Natural killer cell (primary cell): ENCODE measurements at regions not wholly inside any gene's neighbourhood (a gene's known extent, or its start where the extent isn't known, plus 50 kb on each side); places are given as distances from the start of the nearest gene placed in this dataset.

ENCODE experiments used
- ATAC-seq, 3 donors: fragments of 150-1000 bp in 2 of 3; fragments of 200-7000 bp in 1 of 3; cut with Tn5 transposase; 1 replicate in 1 of 3; 2 replicates in 2 of 3; pipeline ENCODE4 v1.10.0; 2021; ENCODE audit warnings: mild to moderate bottlenecking in 2 of 3, moderate library complexity in 2 of 3
- DNase-seq, 2 donors: peaks; one replicate each; pipeline versions ENCODE4 v3.0.0 to v3.0.0-alpha.2; 2013 to 2021; ENCODE audit warnings: mixed read lengths in 1 of 2
- H3K27ac ChIP-seq: one replicate; pipeline ENCODE4 v1.5.1; 2013; ENCODE audit warnings: mild to moderate bottlenecking, low read length
- H3K27me3 ChIP-seq: one replicate; pipeline ENCODE4 v1.6.1; 2013; ENCODE audit warnings: low read length; ENCODE audit not compliant: control insufficient read depth, insufficient read depth
- H3K36me3 ChIP-seq: one replicate; pipeline ENCODE4 v1.6.1; 2013; ENCODE audit warnings: low read length; ENCODE audit not compliant: control insufficient read depth, insufficient read depth
- H3K4me1 ChIP-seq: one replicate; pipeline ENCODE4 v1.6.1; 2013; ENCODE audit warnings: low read length; ENCODE audit not compliant: control insufficient read depth, insufficient read depth
- H3K4me3 ChIP-seq: one replicate; pipeline ENCODE4 v1.5.1; 2013; ENCODE audit warnings: low read length
- H3K9me3 ChIP-seq: one replicate; pipeline ENCODE4 v1.6.1; 2013; ENCODE audit warnings: low read length; ENCODE audit not compliant: control insufficient read depth, insufficient read depth
- H3K27ac Mint-ChIP-seq, 2 donors: one replicate each; pipeline ENCODE4 v1.8.0; 2022; ENCODE audit warnings: mild to moderate bottlenecking in 2 of 2, mixed read lengths in 2 of 2, moderate library complexity in 1 of 2
- H3K27me3 Mint-ChIP-seq, 2 donors: one replicate each; pipeline ENCODE4 v1.8.0; 2022; ENCODE audit warnings: low read depth in 2 of 2, mixed read lengths in 2 of 2
- H3K36me3 Mint-ChIP-seq: one replicate; pipeline ENCODE4 v1.8.0; 2022; ENCODE audit warnings: mixed read lengths
- H3K4me1 Mint-ChIP-seq, 2 donors: one replicate each; pipeline ENCODE4 v1.8.0; 2022; ENCODE audit warnings: mixed read lengths in 2 of 2
- H3K4me3 Mint-ChIP-seq: one replicate; pipeline ENCODE4 v1.8.0; 2022; ENCODE audit warnings: mild to moderate bottlenecking, moderate library complexity, mixed read lengths
- H3K9me3 Mint-ChIP-seq, 2 donors: one replicate each; pipeline ENCODE4 v1.8.0; 2022; ENCODE audit warnings: mixed read lengths in 2 of 2
- CTCF ChIP-seq: fragments of 200-600 bp; IDR thresholded peaks from one replicate; pipeline ENCODE4 v1.8.0; 2022; ENCODE audit warnings: antibody characterized with exemption
- WGBS: methylation state at CpG from one replicate; pipeline ENCODE4 v1.1.7; 2013; ENCODE audit warnings: missing lambda C conversion rate; ENCODE audit not compliant: insufficient coverage; 5-methylcytosine and 5-hydroxymethylcytosine counted together
- intact Hi-C: fragments of 100-400 bp; cut with micrococcal nuclease; formaldehyde crosslinking; loops from one replicate; pipeline ENCODE4 v1.14.2; 2022

- H3K36me3 Mint-ChIP-seq: no peaks in the 10 kb centered on the region
- no peak overlapping the region for H3K4me3 ChIP-seq
- no peak for DNase-seq
- no peak overlapping the region for H3K27ac Mint-ChIP-seq
- H3K4me3 Mint-ChIP-seq: no peak overlapping the region
- ATAC-seq: no peak
- intact Hi-C loops: no loop called here
- TF ChIP-seq CTCF: no peak
- H3K27me3 ChIP-seq: no peaks in the 10 kb centered on the region
- H3K4me1 Mint-ChIP-seq: no peaks in the 10 kb centered on the region
- H3K9me3 Mint-ChIP-seq: no peaks in the 10 kb centered on the region
- H3K36me3 ChIP-seq: no peaks in the 10 kb centered on the region
- H3K27me3 Mint-ChIP-seq: peaks cover 7 to 46% of the 10 kb centered on the region in 2 donors
- no peak overlapping the region for H3K27ac ChIP-seq
- H3K4me1 ChIP-seq: no peaks in the 10 kb centered on the region
- H3K9me3 ChIP-seq: no peaks in the 10 kb centered on the region
- WGBS: 56% methylated on average over 10 of the region's 11 CpGs
Observed at GRCh38 chr3:193794002-193794881, 201.2 kb downstream of the OPA1 start.

GRCh38 chr3:193795062-193795690 is 202.2 kb downstream of the OPA1 start:
- no peak overlapping the region for H3K4me3 ChIP-seq
- no peak overlapping the region for H3K27ac ChIP-seq
- H3K36me3 ChIP-seq: no peaks in the 10 kb centered on the region
- H3K9me3 Mint-ChIP-seq: no peaks in the 10 kb centered on the region
- H3K36me3 Mint-ChIP-seq: no peaks in the 10 kb centered on the region
- 92% methylated on average over 9 of the region's 12 CpGs for WGBS
- no peak for ATAC-seq
- TF ChIP-seq CTCF: no peak
- H3K4me1 ChIP-seq: no peaks in the 10 kb centered on the region
- DNase-seq: no peak
- H3K4me3 Mint-ChIP-seq: no peak overlapping the region
- intact Hi-C loops: no loop called here
- no peaks in the 10 kb centered on the region for H3K4me1 Mint-ChIP-seq
- no peaks in the 10 kb centered on the region for H3K27me3 ChIP-seq
- peaks cover 5 to 42% of the 10 kb centered on the region in 2 donors for H3K27me3 Mint-ChIP-seq
- no peak overlapping the region for H3K27ac Mint-ChIP-seq
- no peaks in the 10 kb centered on the region for H3K9me3 ChIP-seq

GRCh38 chr3:193796089-193796488 is 203.1 kb downstream of the OPA1 start:
- no peak overlapping the region for H3K27ac ChIP-seq
- H3K4me3 ChIP-seq: no peak overlapping the region
- H3K9me3 ChIP-seq: no peaks in the 10 kb centered on the region
- no peaks in the 10 kb centered on the region for H3K36me3 ChIP-seq
- no peaks in the 10 kb centered on the region for H3K4me1 ChIP-seq
- DNase-seq (no peak), ATAC-seq (no peak)
- Mint-ChIP-seq H3K4me3 (no peak overlapping the region), H3K27ac (no peak overlapping the region), H3K4me1 (no peaks in the 10 kb centered on the region), H3K27me3 (peaks cover 5 to 41% of the 10 kb centered on the region in 2 donors), H3K36me3 (no peaks in the 10 kb centered on the region), H3K9me3 (no peaks in the 10 kb centered on the region)
- WGBS: 89% methylated on average over 10 of the region's 10 CpGs
- intact Hi-C loops: no loop called here
- no peaks in the 10 kb centered on the region for H3K27me3 ChIP-seq
- no peak for TF ChIP-seq CTCF
